Hepatocyte (in vitro differentiated cells): ENCODE measurements at regions not wholly inside any gene's neighbourhood (a gene's known extent, or its start where the extent isn't known, plus 50 kb on each side); places are given as distances from the start of the nearest gene placed in this dataset.

Experiments used
- EZH2 ChIP-seq: fragments of 200-600 bp; sonication (generic); IDR thresholded peaks from 2 replicates; pipeline ENCODE4 v1.6.1; 2016; ENCODE audit warnings: antibody characterized with exemption, mild to moderate bottlenecking, borderline replicate concordance
- EZH2phosphoT487 ChIP-seq: fragments of 200-600 bp; sonication (generic); IDR thresholded peaks from one replicate; pipeline ENCODE4 v1.6.1; 2018; ENCODE audit warnings: antibody characterized with exemption, mild to moderate bottlenecking, low read depth, moderate library complexity; ENCODE audit not compliant: unreplicated experiment, severe bottlenecking
- TF ChIP-seq, protein P1 (sequence below): fragments of 200-600 bp; sonication (generic); IDR thresholded peaks from 2 replicates; pipeline ENCODE4 v1.5.1; 2016; ENCODE audit warnings: antibody characterized with exemption, mild to moderate bottlenecking; ENCODE audit not compliant: poor library complexity

DNA sequence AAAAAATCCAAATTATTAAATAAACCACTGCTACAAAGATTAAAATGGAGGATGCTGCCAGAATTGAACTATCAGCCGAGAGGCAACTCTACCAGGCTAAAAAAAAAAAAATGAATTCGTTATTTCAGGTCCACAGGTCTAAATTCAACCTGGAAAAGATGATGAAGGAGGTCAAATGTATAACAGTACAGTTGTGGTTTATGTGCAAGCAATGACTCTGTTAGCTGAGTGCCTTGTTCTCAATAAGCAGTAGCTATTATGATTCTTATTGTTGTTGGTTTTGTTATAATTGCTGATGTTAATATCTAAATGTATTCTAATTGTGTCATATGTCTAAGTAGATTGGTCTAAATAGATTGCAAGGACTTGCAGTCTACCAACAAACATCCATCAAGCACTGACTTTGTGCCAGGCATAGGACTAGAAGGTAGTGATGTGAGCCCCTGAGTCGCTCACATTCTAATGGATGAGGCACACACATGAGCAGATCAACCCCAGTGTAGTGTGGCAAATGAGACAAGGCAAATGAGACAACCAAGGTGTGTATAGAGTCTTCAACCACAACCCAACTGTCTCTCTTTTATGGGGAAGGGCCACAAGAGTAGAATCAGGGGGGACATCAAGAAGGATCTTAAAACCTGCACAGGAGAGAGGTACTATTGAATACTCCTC lies 77.0 kb upstream of the PLEKHG7 start:
- TF ChIP-seq, protein P1, sequence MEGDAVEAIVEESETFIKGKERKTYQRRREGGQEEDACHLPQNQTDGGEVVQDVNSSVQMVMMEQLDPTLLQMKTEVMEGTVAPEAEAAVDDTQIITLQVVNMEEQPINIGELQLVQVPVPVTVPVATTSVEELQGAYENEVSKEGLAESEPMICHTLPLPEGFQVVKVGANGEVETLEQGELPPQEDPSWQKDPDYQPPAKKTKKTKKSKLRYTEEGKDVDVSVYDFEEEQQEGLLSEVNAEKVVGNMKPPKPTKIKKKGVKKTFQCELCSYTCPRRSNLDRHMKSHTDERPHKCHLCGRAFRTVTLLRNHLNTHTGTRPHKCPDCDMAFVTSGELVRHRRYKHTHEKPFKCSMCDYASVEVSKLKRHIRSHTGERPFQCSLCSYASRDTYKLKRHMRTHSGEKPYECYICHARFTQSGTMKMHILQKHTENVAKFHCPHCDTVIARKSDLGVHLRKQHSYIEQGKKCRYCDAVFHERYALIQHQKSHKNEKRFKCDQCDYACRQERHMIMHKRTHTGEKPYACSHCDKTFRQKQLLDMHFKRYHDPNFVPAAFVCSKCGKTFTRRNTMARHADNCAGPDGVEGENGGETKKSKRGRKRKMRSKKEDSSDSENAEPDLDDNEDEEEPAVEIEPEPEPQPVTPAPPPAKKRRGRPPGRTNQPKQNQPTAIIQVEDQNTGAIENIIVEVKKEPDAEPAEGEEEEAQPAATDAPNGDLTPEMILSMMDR, result no peak
- TF ChIP-seq EZH2 (no peak), EZH2phosphoT487 (no peak)
